ENCODE measurements at regions not wholly inside any gene's neighbourhood (a gene's known extent, or its start where the extent isn't known, plus 50 kb on each side); places are given as distances from the start of the nearest gene placed in this dataset.

DNA sequence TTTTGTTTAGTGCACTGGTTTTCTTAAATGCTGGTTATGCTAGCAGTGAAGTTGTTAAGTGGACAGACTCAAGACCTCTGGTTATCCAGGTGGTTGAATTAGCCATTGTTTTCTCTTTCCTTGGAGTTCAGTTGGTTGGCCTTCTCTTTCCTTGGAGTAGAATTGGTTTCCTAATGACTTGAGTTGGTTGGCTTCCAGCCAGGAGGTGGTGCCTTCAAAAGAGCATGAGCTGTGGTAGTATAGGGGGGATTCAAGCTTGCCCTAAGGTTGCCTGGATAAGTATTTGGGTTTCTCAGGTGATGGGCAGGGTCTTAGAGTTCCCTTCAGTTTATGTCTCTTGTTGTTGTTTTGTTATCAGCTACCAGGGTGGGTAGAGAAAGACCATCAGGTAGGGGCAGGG, 92.5 kb downstream of the ATP23 start:
- peaks cover 24% of the 10 kb centered on the region for H3K9me3 Mint-ChIP-seq (ENCODE audit: unreplicated experiment)
- H3K4me1 Mint-ChIP-seq (ENCODE audit: unreplicated experiment), result peaks cover 9% of the 10 kb centered on the region

GRCh38 chr12:58034311-58034710, 92.9 kb downstream of the ATP23 start:
- H3K4me1 Mint-ChIP-seq (ENCODE audit: unreplicated experiment), result peaks cover 9% of the 10 kb centered on the region
- TF ChIP-seq CTCF (IDR thresholded peaks at IDR 0.05), result no peak
- H3K9me3 Mint-ChIP-seq (ENCODE audit: unreplicated experiment), result peaks cover 29% of the 10 kb centered on the region
- H3K27ac Mint-ChIP-seq (ENCODE audit: unreplicated experiment), result peak overlapping the region; percentile 59
- H3K27me3 Mint-ChIP-seq (ENCODE audit: unreplicated experiment), result no peaks in the 10 kb centered on the region
- no peak overlapping the region for H3K4me3 Mint-ChIP-seq (ENCODE audit: unreplicated experiment)
- no peaks in the 10 kb centered on the region for H3K36me3 Mint-ChIP-seq (ENCODE audit: unreplicated experiment)
- DNase-seq (ENCODE audit: extremely low spot score, unreplicated experiment), result no peak

More for the DNA sequence above, 92.5 kb downstream of the ATP23 start:
- DNase-seq (ENCODE audit: extremely low spot score, unreplicated experiment), result no peak
- Mint-ChIP-seq H3K27me3 (ENCODE audit: unreplicated experiment) (peaks cover 2% of the 10 kb centered on the region), H3K4me3 (ENCODE audit: unreplicated experiment) (no peak overlapping the region), H3K36me3 (ENCODE audit: unreplicated experiment) (no peaks in the 10 kb centered on the region), H3K27ac (ENCODE audit: unreplicated experiment) (no peak overlapping the region)
- TF ChIP-seq CTCF (IDR thresholded peaks at IDR 0.05), result no peak

- peaks cover 29% of the 10 kb centered on the region for H3K9me3 Mint-ChIP-seq (ENCODE audit: unreplicated experiment)
- peak overlapping the region; percentile 59 for H3K27ac Mint-ChIP-seq (ENCODE audit: unreplicated experiment)
- DNase-seq (ENCODE audit: extremely low spot score, unreplicated experiment), result no peak
- H3K36me3 Mint-ChIP-seq (ENCODE audit: unreplicated experiment), result no peaks in the 10 kb centered on the region
- TF ChIP-seq CTCF (IDR thresholded peaks at IDR 0.05), result no peak
- H3K27me3 Mint-ChIP-seq (ENCODE audit: unreplicated experiment), result no peaks in the 10 kb centered on the region
- H3K4me3 Mint-ChIP-seq (ENCODE audit: unreplicated experiment), result no peak overlapping the region
- peaks cover 9% of the 10 kb centered on the region for H3K4me1 Mint-ChIP-seq (ENCODE audit: unreplicated experiment)
Measured at GRCh38 chr12:58034712-58035111, 93.3 kb downstream of the ATP23 start.

GRCh38 chr12:58041441-58041840, 100.1 kb downstream of the ATP23 start:
- Mint-ChIP-seq H3K36me3 (ENCODE audit: unreplicated experiment) (no peaks in the 10 kb centered on the region), H3K27ac (ENCODE audit: unreplicated experiment) (no peak overlapping the region), H3K9me3 (ENCODE audit: unreplicated experiment) (peaks cover 28% of the 10 kb centered on the region)

GRCh38 chr12:58044966-58045365, 103.6 kb downstream of the ATP23 start:
- Mint-ChIP-seq H3K36me3 (ENCODE audit: unreplicated experiment) (no peaks in the 10 kb centered on the region), H3K9me3 (ENCODE audit: unreplicated experiment) (peaks cover 17% of the 10 kb centered on the region), H3K27me3 (ENCODE audit: unreplicated experiment) (peaks cover 17% of the 10 kb centered on the region), H3K4me1 (ENCODE audit: unreplicated experiment) (no peaks in the 10 kb centered on the region), H3K27ac (ENCODE audit: unreplicated experiment) (no peak overlapping the region), H3K4me3 (ENCODE audit: unreplicated experiment) (no peak overlapping the region)
- DNase-seq (ENCODE audit: extremely low spot score, unreplicated experiment), result no peak
- no peak for TF ChIP-seq CTCF (IDR thresholded peaks at IDR 0.05)

More at GRCh38 chr12:58041441-58041840, 100.1 kb downstream of the ATP23 start:
- H3K4me1 Mint-ChIP-seq (ENCODE audit: unreplicated experiment), result no peaks in the 10 kb centered on the region
- no peak for DNase-seq (ENCODE audit: extremely low spot score, unreplicated experiment)
- TF ChIP-seq CTCF (IDR thresholded peaks at IDR 0.05), result no peak
- peaks cover 5% of the 10 kb centered on the region for H3K27me3 Mint-ChIP-seq (ENCODE audit: unreplicated experiment)
- H3K4me3 Mint-ChIP-seq (ENCODE audit: unreplicated experiment), result no peak overlapping the region

All from osteocyte (in vitro differentiated cells).